HEK293 (cell line): ENCODE measurements at regions not wholly inside any gene's neighbourhood (a gene's known extent, or its start where the extent isn't known, plus 50 kb on each side); places are given as distances from the start of the nearest gene placed in this dataset.
A peak's percentile ranks its signal among the peaks of the same experiment; 100 is the strongest.

ENCODE experiments used
- CTCF ChIA-PET: fragments of 350-600 bp; formaldehyde crosslinking; extraction: SDS; loops from one replicate; lab custom pipeline; 2021; ENCODE audit warnings: antibody characterized with exemption; lab: Yijun Ruan, JAX
- POLR2A ChIA-PET: fragments of 300-600 bp; formaldehyde crosslinking; extraction: SDS; loops from one replicate; lab custom pipeline; 2020; ENCODE audit warnings: antibody characterized with exemption, inconsistent platforms; lab: Yijun Ruan, JAX
- H3K27ac ChIP-seq: fragments of 200-500 bp; sonication (Bioruptor generic); 2 replicates; pipeline ENCODE4 v1.5.1; 2014; ENCODE audit warnings: low read depth, low read length, control low read depth, inconsistent platforms; ENCODE audit errors: extremely low read depth
- H3K36me3 ChIP-seq, 2 experiments: fragments of 200-500 bp in 1 of 2; sonication (Bioruptor generic) in 1 of 2; 1 replicate in 1 of 2; 2 replicates in 1 of 2; pipeline ENCODE4 v1.5.1; 2014 to 2017; ENCODE audit warnings: inconsistent platforms in 2 of 2, low read length in 2 of 2; ENCODE audit not compliant: control insufficient read depth in 2 of 2, insufficient read depth in 1 of 2
- H3K4me1 ChIP-seq: fragments of 200-500 bp; sonication (Bioruptor generic); 2 replicates; pipeline ENCODE4 v1.5.1; 2014; ENCODE audit warnings: mild to moderate bottlenecking, low read length, inconsistent platforms; ENCODE audit not compliant: control insufficient read depth, insufficient read depth
- H3K4me3 ChIP-seq: 2 replicates; pipeline ENCODE4 v1.5.1; 2011; ENCODE audit warnings: low read depth, mild to moderate bottlenecking, control low read depth, low read length, moderate library complexity
- H3K9me3 ChIP-seq: fragments of 200-500 bp; sonication (Bioruptor generic); 2 replicates; pipeline ENCODE4 v1.5.1; 2014; ENCODE audit warnings: low read depth, low read length, inconsistent platforms; ENCODE audit not compliant: control insufficient read depth, insufficient read depth
- GLI4 ChIP-seq: fragments of 450-650 bp; formaldehyde crosslinking; IDR thresholded peaks from 2 replicates; pipeline ENCODE4 v1.5.1; 2016; ENCODE audit warnings: missing biosample characterization, missing genetic modification characterization
- MEIS1 ChIP-seq: sonication (generic); formaldehyde crosslinking; IDR thresholded peaks from 2 replicates; pipeline ENCODE4 v1.8.1; 2022; ENCODE audit warnings: missing genetic modification reagents, mild to moderate bottlenecking, borderline replicate concordance
- YY1 ChIP-seq: fragments of 450-650 bp; formaldehyde crosslinking; IDR thresholded peaks from 2 replicates; pipeline ENCODE4 v1.5.1; 2018; ENCODE audit warnings: missing biosample characterization, missing genetic modification characterization
- ZBTB17 ChIP-seq: fragments of 450-650 bp; formaldehyde crosslinking; IDR thresholded peaks from 2 replicates; pipeline ENCODE4 v1.5.1; 2016; ENCODE audit warnings: missing biosample characterization, missing genetic modification characterization
- ZBTB7A ChIP-seq: fragments of 450-650 bp; formaldehyde crosslinking; IDR thresholded peaks from 2 replicates; pipeline ENCODE4 v1.5.1; 2016; ENCODE audit warnings: low read depth, missing biosample characterization, missing genetic modification characterization
- ZNF114 ChIP-seq: fragments of 450-650 bp; formaldehyde crosslinking; IDR thresholded peaks from 2 replicates; pipeline ENCODE4 v1.5.0; 2017; ENCODE audit warnings: missing biosample characterization, missing genetic modification characterization
- ZNF2 ChIP-seq: fragments of 450-650 bp; formaldehyde crosslinking; IDR thresholded peaks from 2 replicates; pipeline ENCODE4 v1.5.1; 2016; ENCODE audit warnings: missing biosample characterization, missing genetic modification characterization
- ZNF23 ChIP-seq: fragments of 450-650 bp; formaldehyde crosslinking; IDR thresholded peaks from 2 replicates; pipeline ENCODE4 v1.5.1; 2016; ENCODE audit warnings: missing biosample characterization, missing genetic modification characterization, borderline replicate concordance
- ZNF391 ChIP-seq: fragments of 450-650 bp; formaldehyde crosslinking; IDR thresholded peaks from 2 replicates; pipeline ENCODE4 v1.5.1; 2016; ENCODE audit warnings: low read depth, missing biosample characterization, missing genetic modification characterization, borderline replicate concordance
- ZNF426 ChIP-seq: fragments of 450-650 bp; formaldehyde crosslinking; IDR thresholded peaks from 2 replicates; pipeline ENCODE4 v1.5.1; 2017; ENCODE audit warnings: missing biosample characterization, missing genetic modification characterization, mild to moderate bottlenecking, inconsistent platforms, moderate library complexity
- ZNF654 ChIP-seq: fragments of 450-650 bp; formaldehyde crosslinking; IDR thresholded peaks from 2 replicates; pipeline ENCODE4 v1.5.1; 2016; ENCODE audit warnings: low read depth, missing biosample characterization, missing genetic modification characterization
- ZNF777 ChIP-seq: fragments of 450-650 bp; formaldehyde crosslinking; IDR thresholded peaks from 2 replicates; pipeline ENCODE4 v1.5.1; 2017; ENCODE audit warnings: missing biosample characterization, missing genetic modification characterization, borderline replicate concordance
- ZNF791 ChIP-seq: fragments of 450-650 bp; formaldehyde crosslinking; IDR thresholded peaks from 2 replicates; pipeline ENCODE4 v1.5.1; 2016; ENCODE audit warnings: missing biosample characterization, missing genetic modification characterization
- TF ChIP-seq, protein P1 (sequence below): fragments of 450-650 bp; formaldehyde crosslinking; IDR thresholded peaks from 2 replicates; pipeline ENCODE4 v1.5.1; 2017; ENCODE audit warnings: missing biosample characterization, mild to moderate bottlenecking, missing genetic modification characterization, moderate library complexity
- TF ChIP-seq, protein P2 (sequence below): fragments of 450-650 bp; formaldehyde crosslinking; IDR thresholded peaks from 2 replicates; pipeline ENCODE4 v1.5.1; 2016; ENCODE audit warnings: missing biosample characterization, missing genetic modification characterization
- TF ChIP-seq, protein P3 (sequence below): fragments of 450-650 bp; formaldehyde crosslinking; IDR thresholded peaks from 2 replicates; pipeline ENCODE4 v1.5.1; 2016; ENCODE audit warnings: missing biosample characterization, missing genetic modification characterization

- ChIA-PET POLR2A (no interaction called here), CTCF (interaction anchor here (0.8 to 1.8 kb wide), 2 partner anchors 89 to 1298 kb away, joined by 3 to 6 read pairs; no protein-coding TSS in a partner anchor)
- Histone ChIP-seq H3K4me3 (no peak overlapping the region), H3K9me3 (no peaks in the 10 kb centered on the region), H3K27ac (no peak overlapping the region), H3K4me1 (no peaks in the 10 kb centered on the region), H3K36me3 (no peaks in the 10 kb centered on the region)
- TF ChIP-seq, protein P1, sequence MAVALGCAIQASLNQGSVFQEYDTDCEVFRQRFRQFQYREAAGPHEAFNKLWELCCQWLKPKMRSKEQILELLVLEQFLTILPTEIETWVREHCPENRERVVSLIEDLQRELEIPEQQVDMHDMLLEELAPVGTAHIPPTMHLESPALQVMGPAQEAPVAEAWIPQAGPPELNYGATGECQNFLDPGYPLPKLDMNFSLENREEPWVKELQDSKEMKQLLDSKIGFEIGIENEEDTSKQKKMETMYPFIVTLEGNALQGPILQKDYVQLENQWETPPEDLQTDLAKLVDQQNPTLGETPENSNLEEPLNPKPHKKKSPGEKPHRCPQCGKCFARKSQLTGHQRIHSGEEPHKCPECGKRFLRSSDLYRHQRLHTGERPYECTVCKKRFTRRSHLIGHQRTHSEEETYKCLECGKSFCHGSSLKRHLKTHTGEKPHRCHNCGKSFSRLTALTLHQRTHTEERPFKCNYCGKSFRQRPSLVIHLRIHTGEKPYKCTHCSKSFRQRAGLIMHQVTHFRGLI (tag by site-specific recombination): peak; percentile 54; the same call in 1 of the 2 replicates
- TF ChIP-seq GLI4: no peak
Observed at GRCh38 chr1:55286856-55287602, 71.9 kb upstream of the USP24 start.

DNA sequence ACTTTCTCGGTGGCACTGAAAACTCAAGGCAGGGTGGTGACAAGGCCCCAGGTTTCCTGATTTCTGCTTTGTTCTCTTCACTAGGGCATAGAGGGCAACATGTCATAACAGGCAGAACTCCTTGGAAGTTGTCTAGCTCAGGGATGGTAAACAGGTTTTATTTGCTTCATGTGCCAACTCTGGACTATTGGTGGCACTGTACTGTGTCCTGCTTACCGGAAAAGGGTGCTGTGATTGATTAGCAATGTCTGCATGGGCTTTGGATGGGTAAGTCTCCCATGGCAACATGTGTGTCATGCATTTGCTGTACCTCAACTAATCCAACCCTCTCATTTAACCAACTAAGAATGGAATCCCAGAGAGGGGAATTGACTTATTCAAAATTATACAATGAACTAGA, 70.7 kb upstream of the USP24 start:
- Histone ChIP-seq H3K4me1 (no peaks in the 10 kb centered on the region), H3K9me3 (no peaks in the 10 kb centered on the region), H3K4me3 (no peak overlapping the region), H3K36me3 (no peaks in the 10 kb centered on the region)
- POLR2A ChIA-PET: no interaction called here
- CTCF ChIA-PET: interaction anchor here (0.6 to 1.8 kb wide), 9 partner anchors 9 to 1535 kb away, joined by 3 to 8 read pairs (median 3); no protein-coding TSS in a partner anchor
- peak; percentile 63 for TF ChIP-seq ZBTB17
- TF ChIP-seq ZBTB7A (tag by site-specific recombination): no peak
- TF ChIP-seq ZNF791 (tag by site-specific recombination): no peak
- no peak for TF ChIP-seq ZNF391 (tag by site-specific recombination)
- TF ChIP-seq ZNF23 (tag by site-specific recombination): peak; percentile 45; the same call in 1 of the 2 replicates
- TF ChIP-seq, all 188 proteins: peak for 2
- H3K27ac ChIP-seq: no peak overlapping the region

GRCh38 chr1:55284856-55285255, 69.7 kb upstream of the USP24 start:
- H3K36me3 ChIP-seq: no peaks in the 10 kb centered on the region
- POLR2A ChIA-PET: no interaction called here
- CTCF ChIA-PET: interaction anchor here (0.6 to 9.5 kb wide), 23 partner anchors 18 to 1536 kb away, joined by 3 to 109 read pairs (median 4); no protein-coding TSS in a partner anchor
- no peaks in the 10 kb centered on the region for H3K9me3 ChIP-seq
- no peaks in the 10 kb centered on the region for H3K4me1 ChIP-seq
- H3K27ac ChIP-seq: no peak overlapping the region
- TF ChIP-seq ZNF2 (tag by site-specific recombination) (peak; percentile 50; the same call in 1 of the 2 replicates), ZNF654 (tag by site-specific recombination) (peak; percentile 87), ZNF777 (tag by site-specific recombination) (no peak), YY1 (tag by site-specific recombination) (no peak), MEIS1 (CRISPR knock-in tag) (no peak), ZNF426 (no peak), ZNF114 (tag by site-specific recombination) (no peak)
- TF ChIP-seq, protein P2, sequence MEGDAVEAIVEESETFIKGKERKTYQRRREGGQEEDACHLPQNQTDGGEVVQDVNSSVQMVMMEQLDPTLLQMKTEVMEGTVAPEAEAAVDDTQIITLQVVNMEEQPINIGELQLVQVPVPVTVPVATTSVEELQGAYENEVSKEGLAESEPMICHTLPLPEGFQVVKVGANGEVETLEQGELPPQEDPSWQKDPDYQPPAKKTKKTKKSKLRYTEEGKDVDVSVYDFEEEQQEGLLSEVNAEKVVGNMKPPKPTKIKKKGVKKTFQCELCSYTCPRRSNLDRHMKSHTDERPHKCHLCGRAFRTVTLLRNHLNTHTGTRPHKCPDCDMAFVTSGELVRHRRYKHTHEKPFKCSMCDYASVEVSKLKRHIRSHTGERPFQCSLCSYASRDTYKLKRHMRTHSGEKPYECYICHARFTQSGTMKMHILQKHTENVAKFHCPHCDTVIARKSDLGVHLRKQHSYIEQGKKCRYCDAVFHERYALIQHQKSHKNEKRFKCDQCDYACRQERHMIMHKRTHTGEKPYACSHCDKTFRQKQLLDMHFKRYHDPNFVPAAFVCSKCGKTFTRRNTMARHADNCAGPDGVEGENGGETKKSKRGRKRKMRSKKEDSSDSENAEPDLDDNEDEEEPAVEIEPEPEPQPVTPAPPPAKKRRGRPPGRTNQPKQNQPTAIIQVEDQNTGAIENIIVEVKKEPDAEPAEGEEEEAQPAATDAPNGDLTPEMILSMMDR (tag by site-specific recombination): peak; percentile 45; the same call in 1 of the 2 replicates
- TF ChIP-seq, protein P3, sequence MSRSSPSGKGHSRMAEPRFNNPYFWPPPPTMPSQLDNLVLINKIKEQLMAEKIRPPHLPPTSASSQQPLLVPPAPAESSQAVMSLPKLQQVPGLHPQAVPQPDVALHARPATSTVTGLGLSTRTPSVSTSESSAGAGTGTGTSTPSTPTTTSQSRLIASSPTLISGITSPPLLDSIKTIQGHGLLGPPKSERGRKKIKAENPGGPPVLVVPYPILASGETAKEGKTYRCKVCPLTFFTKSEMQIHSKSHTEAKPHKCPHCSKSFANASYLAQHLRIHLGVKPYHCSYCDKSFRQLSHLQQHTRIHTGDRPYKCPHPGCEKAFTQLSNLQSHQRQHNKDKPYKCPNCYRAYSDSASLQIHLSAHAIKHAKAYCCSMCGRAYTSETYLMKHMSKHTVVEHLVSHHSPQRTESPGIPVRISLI (tag by site-specific recombination): peak; percentile 98
- TF ChIP-seq, all 188 proteins: peak for 4
- no peak overlapping the region for H3K4me3 ChIP-seq
